HEK293 (cell line): ENCODE measurements at regions not wholly inside any gene's neighbourhood (a gene's known extent, or its start where the extent isn't known, plus 50 kb on each side); places are given as distances from the start of the nearest gene placed in this dataset.

Experiments used
- ATF2 ChIP-seq: fragments of 450-650 bp; formaldehyde crosslinking; IDR thresholded peaks from 2 replicates; pipeline ENCODE4 v1.5.1; 2016; ENCODE audit warnings: missing biosample characterization, missing genetic modification characterization, low read depth
- CTCF ChIP-seq: fragments of 450-650 bp; formaldehyde crosslinking; IDR thresholded peaks from 2 replicates; pipeline ENCODE4 v1.5.1; 2016; ENCODE audit warnings: missing biosample characterization, missing genetic modification characterization
- ELK4 ChIP-seq: IDR thresholded peaks from 2 replicates; pipeline ENCODE4 v1.6.1; 2011; ENCODE audit warnings: mild to moderate bottlenecking, low read depth, low read length, borderline replicate concordance
- KLF8 ChIP-seq: fragments of 450-650 bp; formaldehyde crosslinking; IDR thresholded peaks from 2 replicates; pipeline ENCODE4 v1.5.1; 2016; ENCODE audit warnings: missing biosample characterization, missing genetic modification characterization
- ZBTB21 ChIP-seq: fragments of 450-650 bp; formaldehyde crosslinking; IDR thresholded peaks from 2 replicates; pipeline ENCODE4 v1.5.1; 2017; ENCODE audit warnings: missing biosample characterization, missing genetic modification characterization
- ZBTB6 ChIP-seq: fragments of 450-650 bp; formaldehyde crosslinking; IDR thresholded peaks from 2 replicates; pipeline ENCODE4 v1.5.1; 2017; ENCODE audit warnings: missing biosample characterization, missing genetic modification characterization
- ZNF341 ChIP-seq: fragments of 450-650 bp; formaldehyde crosslinking; IDR thresholded peaks from 2 replicates; pipeline ENCODE4; 2016; ENCODE audit warnings: low read depth, missing biosample characterization, missing genetic modification characterization
- ZNF518A ChIP-seq: fragments of 450-650 bp; formaldehyde crosslinking; conservative IDR thresholded peaks from 2 replicates; pipeline ENCODE4 v1.5.1; 2016; ENCODE audit warnings: low read depth, missing biosample characterization, missing genetic modification characterization
- ZNF600 ChIP-seq: fragments of 450-650 bp; formaldehyde crosslinking; IDR thresholded peaks from 2 replicates; pipeline ENCODE4 v1.5.1; 2016; ENCODE audit warnings: missing biosample characterization, missing genetic modification characterization
- ZNF621 ChIP-seq: fragments of 450-650 bp; formaldehyde crosslinking; IDR thresholded peaks from 2 replicates; pipeline ENCODE4 v1.5.1; 2017; ENCODE audit warnings: missing biosample characterization, missing genetic modification characterization
- ZNF629 ChIP-seq: fragments of 450-650 bp; formaldehyde crosslinking; IDR thresholded peaks from 2 replicates; pipeline ENCODE4 v1.5.1; 2017; ENCODE audit warnings: missing biosample characterization, missing genetic modification characterization
- ZNF670 ChIP-seq: fragments of 450-650 bp; formaldehyde crosslinking; IDR thresholded peaks from 2 replicates; pipeline ENCODE4 v1.5.1; 2016; ENCODE audit warnings: missing biosample characterization, missing genetic modification characterization, low read depth
- ZNF701 ChIP-seq: fragments of 450-650 bp; formaldehyde crosslinking; IDR thresholded peaks from 2 replicates; pipeline ENCODE4 v1.5.1; 2016; ENCODE audit warnings: missing biosample characterization, missing genetic modification characterization
- ZNF792 ChIP-seq: fragments of 450-650 bp; formaldehyde crosslinking; IDR thresholded peaks from 2 replicates; pipeline ENCODE4 v1.5.1; 2016; ENCODE audit warnings: missing biosample characterization, missing genetic modification characterization

GRCh38 chr11:37006563-37006962, 408.5 kb upstream of the RAG2 start:
- TF ChIP-seq ZBTB6 (tag by site-specific recombination), result no peak
- TF ChIP-seq ZNF600 (tag by site-specific recombination), result no peak
- TF ChIP-seq KLF8, result no peak
- TF ChIP-seq ZNF701 (tag by site-specific recombination), result no peak
- TF ChIP-seq ZNF341 (tag by site-specific recombination), result no peak
- TF ChIP-seq ZNF518A, result no peak
- TF ChIP-seq ZBTB21 (tag by site-specific recombination), result no peak
- no peak for TF ChIP-seq ZNF629 (tag by site-specific recombination)
- no peak for TF ChIP-seq ZNF792 (tag by site-specific recombination)
- no peak for TF ChIP-seq ELK4
- no peak for TF ChIP-seq ZNF670 (tag by site-specific recombination)
- TF ChIP-seq ZNF621 (tag by site-specific recombination), result no peak
- no peak for TF ChIP-seq ATF2 (tag by site-specific recombination)
- TF ChIP-seq CTCF, result no peak
